ENCODE measurements at regions not wholly inside any gene's neighbourhood (a gene's known extent, or its start where the extent isn't known, plus 50 kb on each side); places are given as distances from the start of the nearest gene placed in this dataset.

- Histone ChIP-seq H3K36me3 (ENCODE audit: control insufficient read depth in 1 of 2, insufficient read depth in 2 of 2, low read length in 2 of 2) (no peaks in the 10 kb centered on the region), H3K9ac (ENCODE audit: low read length) (no peak overlapping the region), H3K4me3 (replicated peaks in 1 of 2; ENCODE audit: low read depth in 1 of 2, low read length in 2 of 2) (no peak overlapping the region), H3K27ac (ENCODE audit: low read depth, low read length) (no peak overlapping the region), H4K20me1 (ENCODE audit: insufficient read depth) (no peaks in the 10 kb centered on the region), H3K27me3 (ENCODE audit: insufficient read depth, low read length) (peaks cover 71% of the 10 kb centered on the region), H3K9me3 (ENCODE audit: control insufficient read depth in 1 of 2, insufficient read depth in 1 of 2, low read depth in 1 of 2, low read length in 2 of 2) (no peaks in the 10 kb centered on the region), H3K4me2 (ENCODE audit: low read length) (no peak overlapping the region), H3K4me1 (ENCODE audit: control insufficient read depth in 1 of 2, insufficient read depth in 2 of 2, low read length in 2 of 2) (no peaks in the 10 kb centered on the region), H3K79me2 (ENCODE audit: insufficient read depth, low read length) (no peaks in the 10 kb centered on the region), H2AFZ (ENCODE audit: low read depth, low read length, poor library complexity, severe bottlenecking) (no peak overlapping the region), H3K9me2 (ENCODE audit: insufficient read depth) (no peaks in the 10 kb centered on the region)
- TF ChIP-seq FOSL1 (IDR thresholded peaks at IDR 0.05; ENCODE audit: low read depth) (no peak), SIN3A (IDR thresholded peaks at IDR 0.05; ENCODE audit: low read depth) (no peak), TCF7L2 (IDR thresholded peaks at IDR 0.05; ENCODE audit: borderline replicate concordance, extremely low read depth, insufficient read depth, insufficient read length) (no peak), CTCF (IDR thresholded peaks at IDR 0.05 in 2 of 3, conservative IDR thresholded peaks at IDR 0.05 in 1 of 3; ENCODE audit: borderline replicate concordance in 1 of 3, insufficient read depth in 1 of 3, low read depth in 2 of 3, low read length in 2 of 3) (no peak), JUND (IDR thresholded peaks at IDR 0.05) (no peak), RAD21 (IDR thresholded peaks at IDR 0.05; ENCODE audit: low read depth) (no peak), ZNF274 (IDR thresholded peaks at IDR 0.05; ENCODE audit: low read depth, low read length) (no peak), EGR1 (IDR thresholded peaks at IDR 0.05; ENCODE audit: low read depth) (no peak), CEBPB (IDR thresholded peaks at IDR 0.05; ENCODE audit: low read depth) (no peak), REST (IDR thresholded peaks at IDR 0.05; ENCODE audit: low read depth) (no peak), MAX (IDR thresholded peaks at IDR 0.05) (no peak)
- ChIA-PET POLR2A (no interaction called here), CTCF (no interaction called here), RAD21 (ENCODE audit: low non-redundant PET in 1 of 2, low total read pairs in 2 of 2, uncharacterized antibody in 2 of 2, unreplicated experiment in 2 of 2) (no interaction called here)
- ATAC-seq (no peak), DNase-seq (ENCODE audit: low read depth, low spot score) (no peak)
- intact Hi-C loops (cut with micrococcal nuclease), result no loop called here
- no TSS peak for BruUV-seq (replicated peaks)
Observed at GRCh38 chr5:66358741-66359140, 214.6 kb downstream of the SREK1 start.
